ENCODE measurements at regions not wholly inside any gene's neighbourhood (a gene's known extent, or its start where the extent isn't known, plus 50 kb on each side); places are given as distances from the start of the nearest gene placed in this dataset.

DNA sequence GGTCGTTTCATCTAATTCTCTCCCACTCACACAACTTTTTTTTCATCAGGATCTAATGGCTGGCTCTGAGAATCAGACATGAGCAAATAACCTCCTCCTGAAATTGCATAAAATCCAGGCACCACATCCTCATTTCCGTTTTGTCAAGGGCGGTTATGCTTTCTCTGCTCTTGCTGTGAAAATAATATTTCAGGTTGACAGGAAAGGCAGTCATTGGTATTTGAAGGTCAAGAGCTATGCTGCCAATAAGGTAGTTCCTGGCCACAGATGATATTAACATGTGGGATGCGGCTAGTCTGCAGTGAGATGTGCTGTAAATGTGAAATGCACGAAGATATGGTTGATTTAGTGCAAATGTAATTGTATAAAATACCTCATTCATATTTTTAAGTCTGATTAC, 870.2 kb upstream of the TMEM132C start:
- Mint-ChIP-seq H3K27me3 (no peaks in the 10 kb centered on the region), H3K4me3 (no peak overlapping the region), H3K36me3 (ENCODE audit: low read depth) (no peaks in the 10 kb centered on the region), H3K4me1 (ENCODE audit: low read depth) (no peaks in the 10 kb centered on the region), H3K9me3 (no peaks in the 10 kb centered on the region), H3K27ac (no peak overlapping the region)
- ChIA-PET CTCF (no interaction called here), POLR2A (no interaction called here)
- intact Hi-C loops (cut with micrococcal nuclease), result no loop called here
- TF ChIP-seq, protein P1, sequence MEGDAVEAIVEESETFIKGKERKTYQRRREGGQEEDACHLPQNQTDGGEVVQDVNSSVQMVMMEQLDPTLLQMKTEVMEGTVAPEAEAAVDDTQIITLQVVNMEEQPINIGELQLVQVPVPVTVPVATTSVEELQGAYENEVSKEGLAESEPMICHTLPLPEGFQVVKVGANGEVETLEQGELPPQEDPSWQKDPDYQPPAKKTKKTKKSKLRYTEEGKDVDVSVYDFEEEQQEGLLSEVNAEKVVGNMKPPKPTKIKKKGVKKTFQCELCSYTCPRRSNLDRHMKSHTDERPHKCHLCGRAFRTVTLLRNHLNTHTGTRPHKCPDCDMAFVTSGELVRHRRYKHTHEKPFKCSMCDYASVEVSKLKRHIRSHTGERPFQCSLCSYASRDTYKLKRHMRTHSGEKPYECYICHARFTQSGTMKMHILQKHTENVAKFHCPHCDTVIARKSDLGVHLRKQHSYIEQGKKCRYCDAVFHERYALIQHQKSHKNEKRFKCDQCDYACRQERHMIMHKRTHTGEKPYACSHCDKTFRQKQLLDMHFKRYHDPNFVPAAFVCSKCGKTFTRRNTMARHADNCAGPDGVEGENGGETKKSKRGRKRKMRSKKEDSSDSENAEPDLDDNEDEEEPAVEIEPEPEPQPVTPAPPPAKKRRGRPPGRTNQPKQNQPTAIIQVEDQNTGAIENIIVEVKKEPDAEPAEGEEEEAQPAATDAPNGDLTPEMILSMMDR (IDR thresholded peaks at IDR 0.05), result no peak
- no peak for ATAC-seq
- no peak for DNase-seq

DNA sequence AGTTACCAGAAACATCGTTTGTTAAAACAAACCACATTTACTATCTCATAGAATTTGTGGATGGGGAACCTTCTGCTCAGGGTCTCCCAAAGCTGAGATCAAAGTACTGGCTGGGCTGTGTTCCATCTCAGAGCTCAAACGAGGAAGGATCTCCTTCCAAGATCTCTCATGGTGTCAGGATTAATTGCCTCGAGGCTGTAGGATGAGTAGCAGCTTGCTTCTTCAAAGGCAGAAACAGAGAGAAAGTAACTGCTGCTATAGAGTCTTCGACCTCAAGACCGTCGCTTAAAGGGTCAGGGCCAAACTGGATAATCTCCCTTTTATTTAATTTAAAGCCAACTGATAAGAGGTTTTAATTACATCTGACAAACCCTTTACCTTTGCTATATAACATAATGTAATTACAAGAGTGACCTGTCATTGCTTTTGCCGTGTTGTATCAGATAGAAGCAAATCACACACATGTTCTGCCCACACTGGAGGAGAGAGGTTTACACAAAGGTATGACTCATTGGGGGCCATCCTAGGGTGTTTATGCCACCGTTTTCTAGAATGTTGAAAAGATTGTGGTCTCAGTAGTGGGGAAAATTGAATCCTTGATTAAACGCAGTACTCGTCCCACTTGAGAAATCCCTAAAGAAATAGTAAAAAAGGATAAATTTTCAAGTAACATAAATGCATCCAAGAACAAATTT, 868.8 kb upstream of the TMEM132C start:
- DNase-seq (no peak), ATAC-seq (no peak)
- H3K9me3 Mint-ChIP-seq, result no peaks in the 10 kb centered on the region
- H3K36me3 Mint-ChIP-seq (ENCODE audit: low read depth), result no peaks in the 10 kb centered on the region
- H3K4me3 Mint-ChIP-seq, result no peak overlapping the region
- ChIA-PET POLR2A (no interaction called here), CTCF (no interaction called here)
- TF ChIP-seq, protein P1 (IDR thresholded peaks at IDR 0.05), result no peak
- no peaks in the 10 kb centered on the region for H3K4me1 Mint-ChIP-seq (ENCODE audit: low read depth)
- intact Hi-C loops (cut with micrococcal nuclease), result no loop called here
- no peaks in the 10 kb centered on the region for H3K27me3 Mint-ChIP-seq
- no peak overlapping the region for H3K27ac Mint-ChIP-seq

GRCh38 chr12:127399451-127399850, 867.5 kb upstream of the TMEM132C start:
- H3K4me1 Mint-ChIP-seq (ENCODE audit: low read depth), result no peaks in the 10 kb centered on the region
- DNase-seq (no peak), ATAC-seq (no peak)
- CTCF ChIA-PET, result no interaction called here
- H3K4me3 Mint-ChIP-seq, result no peak overlapping the region
- no peaks in the 10 kb centered on the region for H3K36me3 Mint-ChIP-seq (ENCODE audit: low read depth)
- POLR2A ChIA-PET, result no interaction called here
- no peaks in the 10 kb centered on the region for H3K27me3 Mint-ChIP-seq
- intact Hi-C loops (cut with micrococcal nuclease), result no loop called here
- H3K9me3 Mint-ChIP-seq, result no peaks in the 10 kb centered on the region
- H3K27ac Mint-ChIP-seq, result no peak overlapping the region
- TF ChIP-seq, protein P1 (IDR thresholded peaks at IDR 0.05), result no peak

- ATAC-seq, result no peak
- H3K4me3 Mint-ChIP-seq, result no peak overlapping the region
- no peaks in the 10 kb centered on the region for H3K27me3 Mint-ChIP-seq
- no peak for DNase-seq
- no peaks in the 10 kb centered on the region for H3K36me3 Mint-ChIP-seq (ENCODE audit: low read depth)
- TF ChIP-seq, protein P1 (IDR thresholded peaks at IDR 0.05), result no peak
- no peak overlapping the region for H3K27ac Mint-ChIP-seq
- no peaks in the 10 kb centered on the region for H3K4me1 Mint-ChIP-seq (ENCODE audit: low read depth)
- ChIA-PET CTCF (no interaction called here), POLR2A (no interaction called here)
- intact Hi-C loops (cut with micrococcal nuclease), result no loop called here
- no peaks in the 10 kb centered on the region for H3K9me3 Mint-ChIP-seq
Observed at GRCh38 chr12:127400221-127400620, 866.7 kb upstream of the TMEM132C start.

DNA sequence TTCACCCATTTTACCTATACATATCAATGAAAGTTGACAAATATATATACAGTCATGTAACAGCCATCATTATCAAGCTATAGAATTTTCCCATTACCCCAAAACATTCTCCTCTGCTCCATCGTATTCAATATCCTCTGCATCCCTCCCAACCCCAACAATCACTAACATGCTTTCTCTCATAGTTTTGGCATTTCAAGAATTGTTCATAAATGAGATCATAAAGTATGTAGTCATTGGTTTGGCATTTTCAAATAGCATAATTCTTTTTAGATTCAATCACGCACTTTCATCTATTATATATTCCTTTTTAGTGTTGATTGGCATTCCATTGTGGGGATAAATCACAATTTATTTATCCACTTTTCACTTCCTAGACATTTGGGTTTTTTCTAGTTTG, 866.0 kb upstream of the TMEM132C start:
- no peak for ATAC-seq
- Mint-ChIP-seq H3K27ac (no peak overlapping the region), H3K36me3 (ENCODE audit: low read depth) (no peaks in the 10 kb centered on the region), H3K4me1 (ENCODE audit: low read depth) (no peaks in the 10 kb centered on the region), H3K4me3 (no peak overlapping the region), H3K27me3 (no peaks in the 10 kb centered on the region), H3K9me3 (no peaks in the 10 kb centered on the region)
- DNase-seq, result no peak
- intact Hi-C loops (cut with micrococcal nuclease), result no loop called here
- TF ChIP-seq, protein P1 (IDR thresholded peaks at IDR 0.05), result no peak
- POLR2A ChIA-PET, result no interaction called here
- CTCF ChIA-PET, result no interaction called here
